Forelimb muscle (tissue), 1 donor: ENCODE measurements at regions not wholly inside any gene's neighbourhood (a gene's known extent, or its start where the extent isn't known, plus 50 kb on each side); places are given as distances from the start of the nearest gene placed in this dataset.
A peak's percentile ranks its signal among the peaks of the same experiment; 100 is the strongest.
"Not testable (repeated sequence)": the region's sequence is repeated elsewhere in the genome, so short reads cannot be mapped to it uniquely, and the experiment has no call there.

Experiments
- DNase-seq: peaks from one replicate; pipeline ENCODE4 v3.0.0-alpha.2; 2013; ENCODE audit warnings: low read depth

DNA sequence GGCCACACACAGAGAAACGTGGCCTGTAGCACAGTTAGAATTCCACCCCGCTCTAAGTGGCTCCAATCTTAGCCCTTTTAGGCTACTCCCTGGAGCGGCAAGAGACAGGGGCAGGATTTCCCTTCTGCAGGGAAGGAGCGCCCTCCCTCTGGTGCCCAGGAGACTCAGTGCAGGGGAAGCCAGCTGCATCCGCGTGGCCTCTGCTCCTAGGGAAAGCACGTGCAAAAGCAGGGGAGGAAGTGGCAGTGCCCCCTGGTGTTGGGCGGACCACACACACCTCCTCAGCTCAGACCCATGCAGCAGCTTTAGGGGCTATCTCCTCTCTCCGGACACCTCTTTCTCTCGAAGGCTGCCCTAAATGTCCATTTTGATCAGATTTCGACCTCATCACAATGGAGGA is 50.0 kb downstream of the SPRING1 start:
- DNase-seq = no peak

DNA sequence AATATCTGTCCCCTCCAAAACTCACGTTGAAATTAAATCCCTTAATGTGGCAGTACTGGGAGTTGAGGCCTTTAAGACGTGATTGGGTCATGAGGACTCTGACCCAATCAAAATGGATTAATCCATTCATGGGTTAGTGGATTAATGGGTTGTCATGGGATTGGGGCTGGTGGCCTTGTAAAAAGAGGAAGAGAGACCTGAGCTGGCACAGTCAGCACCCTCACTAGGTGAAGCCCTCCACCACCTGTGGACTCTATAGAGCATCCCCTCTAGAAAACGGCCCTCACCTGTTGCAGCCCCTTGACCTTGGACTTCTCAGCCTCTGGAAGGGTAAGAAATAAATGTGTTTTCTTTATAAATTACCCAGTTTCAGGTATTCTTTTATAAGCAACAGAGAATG is 53.0 kb downstream of the SPRING1 start:
- DNase-seq = no peak

DNA sequence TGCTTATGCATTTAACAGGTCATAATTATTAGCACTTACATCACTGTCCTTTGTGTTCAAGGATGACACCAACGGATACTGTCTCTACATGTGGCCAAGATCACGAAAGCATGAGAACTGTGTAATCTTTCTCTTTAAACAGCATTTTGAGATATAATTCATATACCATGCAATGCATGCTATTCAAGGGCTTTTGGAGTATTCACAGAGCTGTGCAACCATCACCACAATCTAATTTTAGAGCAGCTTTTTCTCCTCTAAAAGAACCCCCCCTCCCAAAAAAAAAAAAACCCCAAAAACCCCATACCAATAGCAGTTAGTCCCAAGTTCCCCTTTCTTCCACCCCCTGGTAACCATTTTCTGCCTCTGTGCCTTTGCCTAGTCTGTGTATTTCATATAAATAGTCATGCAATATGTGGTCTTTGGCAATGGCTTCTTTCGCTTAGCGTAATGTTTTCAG is 60.6 kb downstream of the SPRING1 start:
- no peak for DNase-seq

- DNase-seq = no peak
Measured at GRCh38 chr12:116675339-116676107, 62.3 kb downstream of the SPRING1 start.

DNA sequence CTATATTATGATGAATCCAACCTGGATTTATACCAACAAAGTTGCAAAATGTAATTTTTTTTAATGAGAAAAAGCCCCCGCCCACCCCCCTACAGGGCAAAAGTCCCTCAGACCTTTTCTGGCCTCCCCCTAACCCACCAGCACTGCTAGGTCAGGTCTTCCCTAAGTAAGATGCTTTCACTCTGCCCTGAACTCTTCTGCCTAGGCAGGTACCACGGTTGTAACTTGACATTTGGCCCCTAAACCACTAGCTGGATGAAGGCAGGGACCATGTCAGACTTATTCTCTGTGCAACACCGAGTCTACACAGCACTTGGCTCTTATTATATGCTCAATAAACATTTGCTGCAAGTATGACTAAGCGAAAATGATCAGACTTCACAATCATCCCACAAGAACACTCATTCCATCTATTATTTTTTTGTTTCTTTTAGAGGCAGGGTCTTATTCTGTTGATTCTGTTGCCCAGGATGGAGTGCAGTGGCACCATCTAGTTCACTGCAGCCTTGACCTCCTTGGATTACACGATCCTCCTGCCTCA is 63.2 kb downstream of the SPRING1 start:
- DNase-seq = no peak

DNA sequence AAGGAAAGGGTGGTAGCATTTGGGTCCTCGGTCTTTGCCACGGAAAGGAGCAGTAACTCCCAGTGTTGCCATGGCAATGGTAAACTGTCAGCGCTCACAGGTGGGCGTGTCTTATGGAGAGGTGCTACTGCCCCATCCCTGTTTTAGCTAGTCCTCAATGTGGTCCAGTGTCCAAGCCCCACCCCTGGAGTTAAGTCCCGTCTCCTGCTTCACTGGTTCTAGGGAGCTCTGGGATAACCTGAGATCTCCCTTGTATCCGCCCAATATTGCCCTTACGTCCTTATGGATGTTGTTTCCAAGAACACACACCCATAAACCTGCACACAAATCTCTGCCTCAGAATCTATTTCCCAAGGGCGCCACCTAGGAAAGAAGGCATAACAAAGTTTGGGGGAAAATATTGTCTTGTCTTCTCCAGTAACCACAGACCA is 64.2 kb downstream of the SPRING1 start:
- no peak for DNase-seq

- no peak for DNase-seq
Measured at GRCh38 chr12:116672842-116673516, 64.9 kb downstream of the SPRING1 start.

DNA sequence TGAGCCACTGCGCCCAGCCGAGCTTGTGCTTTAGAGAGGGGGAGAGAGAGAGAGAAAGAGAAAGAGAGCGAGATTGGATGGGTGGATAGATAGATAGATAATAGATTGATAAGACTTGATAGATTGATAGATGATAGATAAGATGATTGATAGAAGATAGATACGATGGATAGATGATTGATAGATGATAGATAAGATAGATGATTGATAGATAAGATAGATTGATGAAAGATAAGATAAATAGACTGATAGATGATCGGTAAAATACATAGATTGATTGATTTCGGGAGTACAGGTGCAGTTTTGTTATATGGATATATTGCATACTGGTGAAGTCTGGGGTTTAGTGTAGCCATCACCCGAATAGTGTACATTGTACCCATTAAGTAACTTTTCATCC is 65.9 kb downstream of the SPRING1 start:
- DNase-seq = no peak

- no peak for DNase-seq
Measured at GRCh38 chr12:116670859-116671258, 67.0 kb downstream of the SPRING1 start.

GRCh38 chr12:116667752-116668151 is 70.1 kb downstream of the SPRING1 start:
- DNase-seq = no peak

GRCh38 chr12:116666829-116667228 is 71.0 kb downstream of the SPRING1 start:
- not testable (repeated sequence) for DNase-seq

DNA sequence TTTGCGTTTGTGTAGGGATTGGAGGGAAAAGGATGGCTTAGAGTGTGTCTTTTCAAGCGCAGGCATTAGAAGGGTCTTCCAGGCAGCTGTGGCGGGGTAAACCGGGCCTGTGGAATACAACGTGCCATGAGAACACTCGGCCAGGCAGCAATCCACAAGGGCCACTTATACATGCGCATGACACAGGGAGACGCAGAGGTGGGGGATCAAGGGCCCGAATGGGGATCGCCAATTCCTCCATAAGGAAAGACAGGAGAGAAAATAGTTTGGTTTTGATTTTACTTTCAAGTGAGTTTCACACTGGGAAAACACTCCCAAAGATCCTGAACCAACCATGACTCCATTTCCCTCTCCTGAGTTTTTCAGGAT is 71.6 kb downstream of the SPRING1 start:
- DNase-seq = no peak

DNA sequence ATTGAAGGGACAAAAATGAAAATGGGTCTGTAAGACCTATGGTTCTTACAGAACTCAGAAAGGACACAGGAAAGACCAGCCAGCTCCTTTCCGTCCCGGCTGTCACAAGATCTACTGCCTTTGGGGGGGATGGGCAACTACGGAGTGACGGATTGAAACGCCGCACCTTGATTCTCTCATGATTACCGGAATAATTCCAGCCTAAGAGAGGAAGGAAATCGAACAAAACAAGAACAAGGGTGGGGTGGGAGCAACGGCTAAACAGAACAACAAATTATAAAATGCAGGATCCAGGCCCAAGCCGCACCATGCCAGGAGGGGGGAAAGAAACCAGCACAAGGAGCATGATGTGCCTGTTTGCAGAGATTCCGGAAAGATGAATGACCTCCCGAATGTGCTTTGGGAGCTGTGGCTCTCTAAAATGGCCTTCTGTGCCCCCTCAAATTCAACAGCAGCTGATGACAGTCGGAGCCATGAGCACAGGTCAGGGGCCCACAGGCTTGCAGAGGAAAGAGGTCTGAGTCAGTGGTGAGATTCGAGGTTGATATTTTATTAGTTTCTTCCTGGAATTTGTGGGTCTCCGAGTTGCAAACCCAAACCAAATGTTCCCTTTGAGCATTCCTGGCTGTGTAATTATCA is 72.1 kb downstream of the SPRING1 start:
- DNase-seq = no peak

GRCh38 chr12:116664085-116664484 is 73.8 kb downstream of the SPRING1 start:
- DNase-seq = no peak

- no peak for DNase-seq
Measured at GRCh38 chr12:116662612-116663144, 75.2 kb downstream of the SPRING1 start.

GRCh38 chr12:116661341-116661740 is 76.5 kb downstream of the SPRING1 start:
- no peak for DNase-seq

DNA sequence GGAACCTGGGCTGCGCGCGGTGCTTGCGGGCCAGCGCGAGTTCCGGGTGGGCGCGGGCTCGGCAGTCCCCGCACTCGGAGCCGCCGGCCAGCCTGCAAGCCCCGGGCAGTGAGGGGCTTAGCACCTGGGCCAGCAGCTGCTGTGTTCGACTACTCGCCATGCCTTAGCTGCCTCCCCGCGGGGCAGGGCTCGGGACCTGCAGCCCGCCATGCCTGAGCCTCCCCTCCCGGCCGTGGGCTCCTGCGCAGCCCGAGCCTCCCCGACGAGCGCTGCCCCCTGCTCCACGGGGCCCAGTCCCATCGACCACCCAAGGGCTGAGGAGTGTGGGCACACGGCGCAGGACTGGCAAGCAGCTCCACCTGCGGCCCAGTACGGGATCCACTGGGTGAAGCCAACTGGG is 77.1 kb downstream of the SPRING1 start:
- not testable (repeated sequence) for DNase-seq

- DNase-seq = no peak
Measured at GRCh38 chr12:116659771-116660481, 77.9 kb downstream of the SPRING1 start.

DNA sequence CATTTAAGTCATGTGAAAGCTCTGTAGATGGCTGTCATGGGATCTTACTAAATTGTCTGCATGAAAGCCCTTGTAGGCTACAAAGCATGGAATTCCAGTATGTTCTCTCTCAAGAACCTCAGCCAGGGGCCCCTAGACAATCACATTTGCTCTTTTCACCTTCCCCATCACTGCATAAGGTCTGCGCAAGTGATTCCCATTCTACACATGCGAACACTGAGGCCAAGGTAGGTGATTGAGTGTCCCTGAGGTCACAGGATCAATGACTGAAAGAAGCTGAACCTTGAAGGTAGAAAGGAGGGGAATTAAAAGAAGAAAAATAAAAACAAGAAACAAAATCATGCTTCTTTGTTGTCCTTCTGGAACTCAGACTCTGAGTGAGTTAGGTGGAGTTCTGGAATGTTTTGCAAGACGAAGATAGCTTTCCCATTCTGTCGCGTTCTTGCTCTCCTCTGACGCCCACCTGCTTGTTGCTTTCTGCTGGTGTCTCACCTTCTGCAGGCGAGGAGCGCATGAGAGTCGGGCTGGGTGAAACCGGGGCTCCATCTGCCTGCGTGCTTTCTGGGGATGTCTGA is 79.9 kb downstream of the SPRING1 start:
- DNase-seq = no peak

DNA sequence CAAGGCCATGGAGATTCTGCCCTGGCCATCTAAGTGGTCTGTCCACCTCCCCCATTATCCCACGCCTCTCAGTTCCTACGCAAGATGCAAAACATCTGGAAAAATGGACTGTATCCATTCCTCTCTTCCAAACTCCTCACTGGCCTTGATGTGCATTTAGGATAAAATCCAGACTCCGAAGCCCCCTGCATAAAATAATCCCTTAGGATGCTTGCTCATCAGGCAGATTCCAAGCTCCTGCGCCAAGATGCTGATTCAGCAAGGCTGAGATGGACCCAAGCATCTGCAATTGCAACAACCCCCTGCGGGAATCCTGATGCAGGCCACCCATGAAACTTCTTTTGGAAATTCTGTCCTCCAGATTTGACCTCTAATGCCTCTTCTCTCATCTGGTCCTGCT is 81.6 kb downstream of the SPRING1 start:
- peak; percentile 66 for DNase-seq

- no peak for DNase-seq
Measured at GRCh38 chr12:116654226-116654743, 83.6 kb downstream of the SPRING1 start.
